ENCODE measurements at regions not wholly inside any gene's neighbourhood (a gene's known extent, or its start where the extent isn't known, plus 50 kb on each side); places are given as distances from the start of the nearest gene placed in this dataset.

- 10% methylated on average over 5 of the region's 9 CpGs for WGBS (ENCODE audit: low lambda C conversion rate)
- Histone ChIP-seq H3K27me3 (ENCODE audit: control insufficient read depth in 1 of 2, insufficient read depth in 2 of 2, low read length in 2 of 2) (peaks cover 16 to 63% of the 10 kb centered on the region in 2 experiments; a peak in 3 of 5 replicates), H2AFZ (ENCODE audit: low read length) (no peak overlapping the region), H3K27ac (ENCODE audit: extremely low read length, insufficient read depth, low read length) (no peak overlapping the region), H3K79me2 (ENCODE audit: insufficient read depth, low read length) (no peaks in the 10 kb centered on the region), H3K36me3 (replicated peaks in 1 of 2; ENCODE audit: control insufficient read depth in 1 of 2, insufficient read depth in 2 of 2, low read length in 2 of 2) (no peaks in the 10 kb centered on the region), H3K9ac (ENCODE audit: insufficient read depth, low read depth, low read length) (no peak overlapping the region), H3K4me2 (ENCODE audit: low read depth, low read length) (no peak overlapping the region), H3K4me3 (replicated peaks in 1 of 3; ENCODE audit: insufficient read depth in 1 of 3, low read depth in 2 of 3, low read length in 3 of 3) (no peak overlapping the region), H3K4me1 (ENCODE audit: insufficient read depth, low read length) (no peaks in the 10 kb centered on the region), H4K20me1 (ENCODE audit: insufficient read depth, low read length) (no peaks in the 10 kb centered on the region), H3K9me3 (ENCODE audit: low read length) (no peaks in the 10 kb centered on the region)
- ChIA-PET CTCF (ENCODE audit: low intra/inter-chr PET ratio, low total read pairs) (no interaction called here), POLR2A (no interaction called here)
- FAIRE-seq (no peak), ATAC-seq (no peak), DNase-seq (ENCODE audit: low spot score) (no peak)
- in situ Hi-C loops (cut with HindIII; ENCODE audit: extremely low pct_ligation_motif_present, low pct_unique_long_range_greater_than_20kb): no loop called here
- no TSS peak for BruUV-seq (replicated peaks)
- no peak for TF ChIP-seq NKX3-1 (CRISPR knock-in tag; IDR thresholded peaks at IDR 0.05)
- TF ChIP-seq AKAP8 (CRISPR knock-in tag; IDR thresholded peaks at IDR 0.05): no peak
- TF ChIP-seq JARID2 (CRISPR knock-in tag; IDR thresholded peaks at IDR 0.05; ENCODE audit: insufficient replicate concordance): no peak
- no peak for TF ChIP-seq CSRNP1 (CRISPR knock-in tag; IDR thresholded peaks at IDR 0.05)
- TF ChIP-seq ZNF280D (CRISPR knock-in tag; IDR thresholded peaks at IDR 0.05): no peak
- no peak for TF ChIP-seq CREM (IDR thresholded peaks at IDR 0.05)
- TF ChIP-seq CREM (CRISPR knock-in tag; IDR thresholded peaks at IDR 0.05): no peak
- no peak for TF ChIP-seq GLMP (CRISPR knock-in tag; IDR thresholded peaks at IDR 0.05; ENCODE audit: borderline replicate concordance)
- no peak for TF ChIP-seq RNF2 (conservative IDR thresholded peaks at IDR 0.05; ENCODE audit: low read depth)
- no peak for TF ChIP-seq HIC2 (CRISPR knock-in tag; IDR thresholded peaks at IDR 0.05; ENCODE audit: low read depth)
- TF ChIP-seq ZNF333 (CRISPR knock-in tag; IDR thresholded peaks at IDR 0.05; ENCODE audit: borderline replicate concordance): no peak
- intact Hi-C loops (cut with micrococcal nuclease; ENCODE audit: unreplicated experiment): no loop called here
Measured at GRCh38 chr22:48347311-48347710, 1480.4 kb downstream of the BRD1 start.

Measured in HepG2 (cell line).